DOHH2 (cell line): ENCODE measurements at regions not wholly inside any gene's neighbourhood (a gene's known extent, or its start where the extent isn't known, plus 50 kb on each side); places are given as distances from the start of the nearest gene placed in this dataset.

Experiments
- CTCF ChIP-seq: fragments of 200-600 bp; sonication (generic); IDR thresholded peaks from one replicate; pipeline ENCODE4 v1.5.1; 2014; ENCODE audit warnings: antibody characterized with exemption, mild to moderate bottlenecking, low read depth, low read length; ENCODE audit not compliant: poor library complexity, severe bottlenecking
- EZH2phosphoT487 ChIP-seq: fragments of 200-600 bp; sonication (generic); IDR thresholded peaks from 2 replicates; pipeline ENCODE4 v1.6.1; 2017; ENCODE audit warnings: borderline replicate concordance, mild to moderate bottlenecking, antibody characterized with exemption, low read length, moderate library complexity, mixed read lengths

GRCh38 chr2:198371329-198371728, 566.9 kb downstream of the PLCL1 start:
- TF ChIP-seq CTCF (no peak), EZH2phosphoT487 (no peak)
